GM12878 (cell line): ENCODE measurements at regions not wholly inside any gene's neighbourhood (a gene's known extent, or its start where the extent isn't known, plus 50 kb on each side); places are given as distances from the start of the nearest gene placed in this dataset.

ENCODE experiments used
- EP300 ChIP-seq, 2 experiments: fragments of 150-350 bp in 1 of 2; IDR thresholded peaks; 2 replicates each; pipeline ENCODE4 v1.6.1; 2011 to 2012; ENCODE audit warnings: low read depth in 2 of 2, low read length in 2 of 2, borderline replicate concordance in 1 of 2, improper control_type of control experiment in 1 of 2, inconsistent platforms in 1 of 2; ENCODE audit not compliant: control insufficient read depth in 1 of 2
- HDAC6 ChIP-seq: fragments of 200-600 bp; sonication (generic); IDR thresholded peaks from one replicate; pipeline ENCODE4 v1.8.0; 2017; ENCODE audit warnings: antibody characterized with exemption; ENCODE audit not compliant: unreplicated experiment
- SIN3A ChIP-seq: IDR thresholded peaks from 2 replicates; pipeline ENCODE4 v1.6.1; 2012; ENCODE audit warnings: low read depth, low read length, improper control_type of control experiment
- TF ChIP-seq, protein P1 (sequence below): IDR thresholded peaks from 2 replicates; pipeline ENCODE4 v1.6.1; 2011; ENCODE audit warnings: low read depth, low read length, improper control_type of control experiment, borderline replicate concordance

DNA sequence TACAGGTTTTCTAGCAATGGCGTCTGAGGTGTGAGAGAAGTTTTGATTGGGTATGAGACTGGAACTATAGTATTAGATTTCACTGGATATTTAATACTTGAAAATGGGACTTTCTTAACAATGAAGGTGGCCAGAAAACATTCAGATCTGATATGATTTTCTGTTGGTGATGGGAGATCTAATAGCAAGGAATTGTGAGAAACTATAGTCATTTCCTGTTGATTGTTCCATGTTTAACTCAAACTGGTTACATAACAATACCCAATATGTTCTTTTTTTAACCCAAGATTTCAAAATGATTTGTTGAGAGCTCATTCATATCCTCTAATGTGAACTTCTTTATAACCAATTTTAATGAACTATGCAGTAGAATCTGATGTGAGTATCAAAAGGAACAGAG is 793.2 kb upstream of the RGMB start:
- TF ChIP-seq, protein P1, sequence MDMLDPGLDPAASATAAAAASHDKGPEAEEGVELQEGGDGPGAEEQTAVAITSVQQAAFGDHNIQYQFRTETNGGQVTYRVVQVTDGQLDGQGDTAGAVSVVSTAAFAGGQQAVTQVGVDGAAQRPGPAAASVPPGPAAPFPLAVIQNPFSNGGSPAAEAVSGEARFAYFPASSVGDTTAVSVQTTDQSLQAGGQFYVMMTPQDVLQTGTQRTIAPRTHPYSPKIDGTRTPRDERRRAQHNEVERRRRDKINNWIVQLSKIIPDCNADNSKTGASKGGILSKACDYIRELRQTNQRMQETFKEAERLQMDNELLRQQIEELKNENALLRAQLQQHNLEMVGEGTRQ = no peak
- TF ChIP-seq SIN3A (no peak), EP300 (IDR thresholded peaks at IDR 0.05; ENCODE audit: borderline replicate concordance in 1 of 2, control insufficient read depth in 1 of 2, low read depth in 2 of 2, low read length in 2 of 2) (no peak), HDAC6 (no peak)
